Panc1 (cell line): ENCODE measurements at regions not wholly inside any gene's neighbourhood (a gene's known extent, or its start where the extent isn't known, plus 50 kb on each side); places are given as distances from the start of the nearest gene placed in this dataset.

Source experiments
- ATAC-seq: fragments of 200-7000 bp; cut with Tn5 transposase; 2 replicates; pipeline ENCODE4 v1.9.1; 2020; ENCODE audit warnings: mild to moderate bottlenecking, moderate library complexity
- BruUV-seq: library from RNA; stranded (reverse); fragments of 400-500 nt; replicated peaks from 2 replicates; lab custom pipeline; 2021; lab: Mats Ljungman, UMichigan
- CTCF ChIA-PET: fragments of 300-600 bp; sonication (Branson Sonifier 250); formaldehyde crosslinking; loops from one replicate; lab custom pipeline; 2022; ENCODE audit warnings: antibody characterized with exemption; lab: Charles Lee
- POLR2A ChIA-PET: fragments of 300-600 bp; sonication (Branson Sonifier 250); formaldehyde crosslinking; loops from one replicate; lab custom pipeline; 2022; ENCODE audit warnings: antibody characterized with exemption; lab: Charles Lee
- DNase-seq: peaks from one replicate; pipeline ENCODE4 v3.0.0-alpha.2; 2010; ENCODE audit warnings: low read depth, low spot score
- H3K27ac ChIP-seq: 2 replicates; pipeline ENCODE4 v1.5.1; 2011; ENCODE audit warnings: mild to moderate bottlenecking, low read length, inconsistent platforms
- H3K27me3 ChIP-seq: fragments of 200-500 bp; sonication (Bioruptor generic); 2 replicates; pipeline ENCODE4 v1.6.0; 2014; ENCODE audit warnings: low read length, inconsistent platforms; ENCODE audit not compliant: control insufficient read depth, insufficient read depth
- H3K36me3 ChIP-seq: fragments of 200-500 bp; sonication (Bioruptor generic); 2 replicates; pipeline ENCODE4 v1.5.1; 2014; ENCODE audit warnings: inconsistent platforms, mild to moderate bottlenecking, low read length, moderate library complexity; ENCODE audit not compliant: control insufficient read depth, insufficient read depth
- H3K4me1 ChIP-seq: 2 replicates; pipeline ENCODE4 v1.5.1; 2011; ENCODE audit warnings: inconsistent platforms, mild to moderate bottlenecking, low read length, moderate library complexity; ENCODE audit not compliant: control insufficient read depth, insufficient read depth
- H3K4me3 ChIP-seq, 2 experiments: 2 replicates each; pipeline ENCODE4 v1.5.1; 2011 to 2012; ENCODE audit warnings: low read depth in 2 of 2, low read length in 2 of 2, mild to moderate bottlenecking in 2 of 2, inconsistent platforms in 1 of 2, moderate library complexity in 1 of 2
- H3K9me3 ChIP-seq: fragments of 200-500 bp; sonication (Bioruptor generic); 2 replicates; pipeline ENCODE4 v1.5.1; 2014; ENCODE audit warnings: low read depth, mild to moderate bottlenecking, inconsistent platforms, low read length, moderate library complexity; ENCODE audit not compliant: control insufficient read depth, insufficient read depth
- CTCF ChIP-seq: fragments of 450-650 bp; IDR thresholded peaks from 2 replicates; pipeline ENCODE4 v1.5.1; 2017; ENCODE audit warnings: mild to moderate bottlenecking
- POLR2AphosphoS5 ChIP-seq: IDR thresholded peaks from 2 replicates; pipeline ENCODE4 v1.6.1; 2012; ENCODE audit warnings: mild to moderate bottlenecking, low read depth, low read length, moderate library complexity
- REST ChIP-seq, 2 experiments: IDR thresholded peaks; 2 replicates each; pipeline ENCODE4 v1.6.1; 2011 to 2012; ENCODE audit warnings: low read depth in 2 of 2, control low read depth in 1 of 2, low read length in 1 of 2, mild to moderate bottlenecking in 1 of 2, moderate library complexity in 1 of 2; ENCODE audit not compliant: insufficient read depth in 1 of 2
- SIN3A ChIP-seq: IDR thresholded peaks from 2 replicates; pipeline ENCODE4 v1.6.1; 2012; ENCODE audit warnings: low read depth, mild to moderate bottlenecking, low read length, moderate library complexity, borderline replicate concordance; ENCODE audit not compliant: insufficient read depth
- TCF7L2 ChIP-seq: IDR thresholded peaks from 2 replicates; pipeline ENCODE4 v1.6.1; 2011; ENCODE audit warnings: mild to moderate bottlenecking, low read depth, low read length, inconsistent platforms
- in situ Hi-C: cut with HindIII; loops from 2 replicates; pipeline ENCODE4 v1.10.0; 2016; ENCODE audit warnings: low sequenced_read_pairs, low pct_unique_long_range_greater_than_20kb
- intact Hi-C: fragments of 100-400 bp; cut with micrococcal nuclease; formaldehyde crosslinking; loops from one replicate; pipeline ENCODE4 v1.10.0; 2022; ENCODE audit not compliant: unreplicated experiment

- no TSS peak for BruUV-seq
- ChIA-PET CTCF (no interaction called here), POLR2A (no interaction called here)
- H3K4me3 ChIP-seq, result no peak overlapping the region
- ATAC-seq, result no peak
- TF ChIP-seq POLR2AphosphoS5, result no peak
- H3K27me3 ChIP-seq, result peaks cover 3% of the 10 kb centered on the region
- H3K9me3 ChIP-seq, result no peaks in the 10 kb centered on the region
- no peaks in the 10 kb centered on the region for H3K4me1 ChIP-seq
- H3K27ac ChIP-seq, result no peak overlapping the region
- in situ Hi-C loops (no loop called here), intact Hi-C loops (no loop called here)
- DNase-seq, result no peak
- no peaks in the 10 kb centered on the region for H3K36me3 ChIP-seq
These were observed 105.9 kb upstream of the NPTX2 start for GRCh38 chr7:98511175-98511574.

DNA sequence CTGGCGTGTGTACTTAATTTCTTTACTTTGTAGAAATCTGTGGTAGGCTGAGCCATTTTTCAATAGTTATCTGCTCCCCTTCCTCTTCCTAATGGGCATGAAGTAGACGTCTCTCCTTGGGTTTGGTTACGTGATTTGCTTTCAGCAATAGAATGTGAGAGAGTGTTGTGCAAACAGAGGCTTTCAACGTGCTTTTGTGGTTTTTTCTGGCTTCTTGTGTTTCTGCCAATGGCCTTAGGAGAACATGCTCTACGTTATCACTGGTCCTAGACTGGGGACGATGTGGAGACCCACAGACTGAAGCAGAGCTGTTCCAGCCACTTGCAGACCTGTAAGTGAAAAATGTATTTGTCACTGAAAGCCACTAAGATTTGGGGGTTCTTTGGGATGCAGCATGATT, 107.2 kb upstream of the NPTX2 start:
- no peaks in the 10 kb centered on the region for H3K36me3 ChIP-seq
- TF ChIP-seq CTCF (no peak), REST (IDR thresholded peaks at IDR 0.05; ENCODE audit: insufficient read depth in 1 of 2, low read depth in 2 of 2, low read length in 1 of 2) (no peak), SIN3A (no peak), POLR2AphosphoS5 (no peak), TCF7L2 (no peak)
- CTCF ChIA-PET, result no interaction called here
- in situ Hi-C loops (no loop called here), intact Hi-C loops (no loop called here)
- POLR2A ChIA-PET, result no interaction called here
- peaks cover 3% of the 10 kb centered on the region for H3K27me3 ChIP-seq
- DNase-seq (no peak), ATAC-seq (no peak)
- no peaks in the 10 kb centered on the region for H3K9me3 ChIP-seq
- H3K27ac ChIP-seq, result no peak overlapping the region
- no peak overlapping the region for H3K4me3 ChIP-seq
- BruUV-seq, result no TSS peak
- H3K4me1 ChIP-seq, result no peaks in the 10 kb centered on the region

DNA sequence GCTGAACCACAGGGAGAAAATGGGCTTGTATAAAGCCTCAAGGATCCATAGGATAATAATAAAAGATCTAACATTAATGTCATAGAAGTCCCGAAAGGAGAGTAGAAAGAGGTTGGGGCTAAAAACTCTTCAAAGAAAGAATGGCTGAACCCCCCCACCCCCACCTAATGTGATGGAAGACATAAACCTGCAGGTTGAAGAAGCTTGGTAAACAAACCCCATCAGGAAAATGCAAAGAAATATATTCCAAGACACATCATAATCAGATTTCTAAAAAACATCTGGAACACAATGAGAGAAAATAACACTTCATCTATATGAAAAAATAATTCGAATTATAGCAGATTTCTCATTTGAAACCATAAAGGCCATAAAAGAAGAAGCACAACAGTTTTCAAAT, 105.6 kb upstream of the BAIAP2L1 start:
- in situ Hi-C loops, result no loop called here
- Histone ChIP-seq H3K27ac (no peak overlapping the region), H3K4me3 (no peak overlapping the region), H3K36me3 (no peaks in the 10 kb centered on the region), H3K27me3 (peaks cover 3% of the 10 kb centered on the region), H3K9me3 (no peaks in the 10 kb centered on the region), H3K4me1 (no peaks in the 10 kb centered on the region)
- CTCF ChIA-PET, result no interaction called here
- intact Hi-C loops, result no loop called here
- DNase-seq (no peak), ATAC-seq (no peak)
- POLR2A ChIA-PET, result no interaction called here
- TF ChIP-seq REST (IDR thresholded peaks at IDR 0.05; ENCODE audit: insufficient read depth in 1 of 2, low read depth in 2 of 2, low read length in 1 of 2), result no peak
- no peak for TF ChIP-seq CTCF
- TF ChIP-seq TCF7L2, result no peak
- TF ChIP-seq POLR2AphosphoS5, result no peak
- no peak for TF ChIP-seq SIN3A
- no TSS peak for BruUV-seq
